Adipocyte (in vitro differentiated cells): ENCODE measurements at regions not wholly inside any gene's neighbourhood (a gene's known extent, or its start where the extent isn't known, plus 50 kb on each side); places are given as distances from the start of the nearest gene placed in this dataset.
"Not testable (repeated sequence)": the region's sequence is repeated elsewhere in the genome, so short reads cannot be mapped to it uniquely, and the experiment has no call there.

Experiments
- DNase-seq: peaks from one replicate; pipeline ENCODE4 v3.0.0-alpha.2; 2015; ENCODE audit warnings: low read depth
- H3K27me3 ChIP-seq: replicated peaks from 2 replicates; pipeline ENCODE4 v1.7.0; 2013; ENCODE audit warnings: mild to moderate bottlenecking, low read length, moderate library complexity; ENCODE audit not compliant: control insufficient read depth, insufficient read depth
- H3K36me3 ChIP-seq: 2 replicates; pipeline ENCODE4 v1.7.0; 2013; ENCODE audit warnings: low read length, mild to moderate bottlenecking, moderate library complexity; ENCODE audit not compliant: control insufficient read depth, insufficient read depth, severe bottlenecking
- H3K4me1 ChIP-seq: 2 replicates; pipeline ENCODE4 v1.7.0; 2013; ENCODE audit warnings: mild to moderate bottlenecking, low read length, moderate library complexity; ENCODE audit not compliant: control insufficient read depth, insufficient read depth
- H3K4me3 ChIP-seq: 2 replicates; pipeline ENCODE4 v1.7.0; 2013; ENCODE audit warnings: mild to moderate bottlenecking, low read length, moderate library complexity
- H3K9ac ChIP-seq: 2 replicates; pipeline ENCODE4 v1.7.0; 2013; ENCODE audit warnings: mild to moderate bottlenecking, low read length, moderate library complexity
- H3K9me3 ChIP-seq: 2 replicates; pipeline ENCODE4 v1.7.0; 2013; ENCODE audit warnings: mild to moderate bottlenecking, low read length, moderate library complexity; ENCODE audit not compliant: control insufficient read depth

DNA sequence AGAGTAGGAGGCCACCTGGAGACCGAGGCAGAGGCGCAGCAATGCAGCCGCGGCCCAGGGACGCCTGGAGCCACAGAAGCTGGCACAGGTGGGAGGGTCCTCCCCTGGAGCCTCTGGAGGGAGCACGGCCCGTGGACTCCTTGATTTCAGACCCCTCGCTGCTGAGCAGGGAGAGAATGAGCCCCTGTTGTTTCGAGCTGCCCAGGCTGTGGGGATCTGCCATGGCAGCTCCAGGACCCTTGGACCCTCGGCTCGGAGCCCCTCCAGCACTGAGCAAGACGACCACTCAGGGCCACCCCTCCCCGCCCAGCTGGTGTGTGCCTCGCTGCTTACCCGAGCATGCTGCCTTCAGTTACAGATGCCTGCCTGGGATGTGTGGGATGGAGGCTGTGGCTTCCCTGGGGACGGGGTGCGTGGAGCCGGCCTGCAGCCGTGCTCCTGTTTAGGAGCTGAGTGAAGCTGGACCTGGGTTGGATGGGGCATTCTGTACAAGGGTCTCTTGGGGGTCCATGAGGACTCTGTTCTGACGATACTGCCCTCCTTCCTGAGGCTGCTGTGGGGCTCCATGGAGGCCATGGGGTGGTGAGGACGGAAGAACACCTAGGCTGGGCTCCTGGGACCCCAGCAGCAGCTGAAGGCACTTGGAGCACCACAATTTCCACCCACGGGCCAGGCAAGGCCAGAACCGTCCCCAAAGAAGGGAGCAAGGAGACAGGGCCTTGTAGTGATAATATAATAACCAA, 115.1 kb upstream of the LPCAT1 start:
- no peaks in the 10 kb centered on the region for H3K36me3 ChIP-seq
- H3K4me3 ChIP-seq = no peak overlapping the region
- no peaks in the 10 kb centered on the region for H3K9me3 ChIP-seq
- peaks cover 19% of the 10 kb centered on the region for H3K27me3 ChIP-seq
- H3K9ac ChIP-seq = no peak overlapping the region
- no peaks in the 10 kb centered on the region for H3K4me1 ChIP-seq
- DNase-seq = no peak

DNA sequence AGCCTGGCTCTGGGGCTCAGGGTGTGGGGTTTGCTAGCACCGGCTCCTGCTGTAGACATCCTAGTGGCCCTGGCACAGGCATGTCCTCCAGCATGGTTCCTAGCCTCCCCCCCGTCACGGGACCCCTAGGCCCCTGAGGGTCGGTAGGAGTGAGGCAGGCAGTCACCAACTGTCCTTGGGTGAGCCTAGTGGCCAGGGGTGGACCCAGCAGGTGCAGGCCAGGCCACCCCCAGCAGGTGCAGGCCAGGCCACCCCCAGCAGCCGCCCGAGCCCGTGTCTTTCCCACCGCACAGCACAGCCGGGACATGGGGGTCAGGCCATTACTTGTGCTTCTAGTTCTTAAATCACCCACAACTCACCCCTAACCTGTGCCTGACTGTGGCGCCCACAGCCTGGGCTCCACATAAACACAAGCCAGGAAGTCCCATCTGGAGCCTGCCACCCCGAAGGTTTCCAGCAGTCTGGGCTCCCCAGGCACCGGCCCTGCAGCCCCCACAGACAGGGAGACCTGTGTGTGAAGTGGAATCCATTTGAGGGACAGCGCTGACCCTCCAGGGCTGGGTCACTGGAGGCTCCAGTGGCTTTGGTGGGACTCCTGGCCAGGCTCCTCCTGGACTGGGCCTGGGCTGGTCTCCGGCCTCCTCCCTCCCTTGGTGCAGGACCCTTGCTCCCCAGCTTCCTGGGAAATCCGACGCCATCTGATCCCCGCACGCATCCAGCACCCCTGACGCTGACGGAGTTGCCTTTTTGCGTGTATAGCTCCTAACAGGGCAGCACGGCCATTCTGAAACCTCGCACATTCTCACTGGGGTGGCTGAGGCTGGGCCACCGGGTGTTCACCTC, 114.1 kb upstream of the LPCAT1 start:
- H3K27me3 ChIP-seq = peaks cover 12% of the 10 kb centered on the region
- no peaks in the 10 kb centered on the region for H3K4me1 ChIP-seq
- no peak overlapping the region for H3K4me3 ChIP-seq
- DNase-seq = no peak
- no peak overlapping the region for H3K9ac ChIP-seq
- H3K36me3 ChIP-seq = no peaks in the 10 kb centered on the region
- H3K9me3 ChIP-seq = no peaks in the 10 kb centered on the region

DNA sequence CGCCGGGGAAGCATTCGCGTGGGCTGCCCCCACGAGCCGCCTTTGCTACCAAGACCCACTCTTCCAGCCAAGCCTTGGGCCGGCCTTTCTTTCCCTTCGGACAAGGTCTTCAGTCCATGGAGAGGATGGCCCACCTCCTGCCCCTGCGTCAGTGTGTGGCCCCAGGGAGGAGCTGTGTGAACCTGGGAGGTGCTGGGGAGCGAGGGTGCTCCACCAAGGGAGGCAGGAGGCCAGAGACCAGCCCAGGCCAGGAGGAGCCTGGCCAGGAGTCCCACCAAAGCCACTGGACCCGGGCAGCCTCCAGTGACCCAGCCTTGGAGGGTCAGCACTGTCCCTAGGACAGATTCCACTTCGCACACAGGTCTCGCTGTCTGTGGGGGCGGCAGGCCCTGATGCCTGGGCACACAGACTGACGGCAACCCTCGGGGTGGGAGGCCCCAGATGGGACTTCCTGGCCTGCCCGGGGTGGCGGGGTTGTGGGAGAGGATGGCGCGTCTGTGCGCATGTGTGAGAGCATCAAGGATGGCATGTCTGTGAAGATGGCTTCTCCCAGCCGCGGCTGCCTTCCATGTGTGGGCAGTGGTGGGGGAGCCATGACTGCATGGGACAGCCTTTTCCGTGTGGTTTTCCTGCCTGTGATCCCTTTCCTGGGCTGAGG, 113.3 kb upstream of the LPCAT1 start:
- H3K4me3 ChIP-seq = no peak overlapping the region
- no peaks in the 10 kb centered on the region for H3K4me1 ChIP-seq

DNA sequence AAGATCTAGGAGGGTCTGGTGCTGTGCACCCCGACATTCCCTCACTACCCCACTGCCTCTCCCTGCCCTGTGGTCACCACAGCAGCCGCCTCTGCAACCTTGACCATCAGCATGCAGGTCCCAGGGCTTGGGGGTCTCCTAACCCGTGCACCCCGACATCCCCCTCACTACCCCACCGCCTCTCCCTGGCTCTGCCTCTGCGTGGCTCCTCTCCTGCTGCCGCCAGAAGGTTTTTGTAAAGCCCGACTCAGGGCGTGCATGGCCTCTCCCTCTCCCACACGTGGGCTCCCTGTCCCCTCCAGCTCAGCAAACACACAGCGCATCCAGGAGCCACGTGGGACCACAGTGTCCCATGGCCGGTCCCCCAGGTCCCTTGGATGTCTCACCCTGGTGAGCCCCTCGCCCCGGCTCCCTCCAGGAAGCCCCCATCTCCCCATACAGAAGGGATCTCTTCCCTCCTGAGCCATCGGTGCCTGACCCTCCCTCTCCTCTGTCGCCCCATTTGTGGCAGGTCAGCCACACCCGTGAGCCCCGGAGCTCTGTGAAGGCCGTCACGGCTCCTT, 112.5 kb upstream of the LPCAT1 start:
- not testable (repeated sequence) for H3K9me3 ChIP-seq, H3K27me3 ChIP-seq, H3K36me3 ChIP-seq, H3K4me1 ChIP-seq, H3K4me3 ChIP-seq, H3K9ac ChIP-seq, DNase-seq

More for the DNA sequence above, 113.3 kb upstream of the LPCAT1 start:
- H3K9me3 ChIP-seq = no peaks in the 10 kb centered on the region
- no peaks in the 10 kb centered on the region for H3K36me3 ChIP-seq
- no peak for DNase-seq
- peaks cover 8% of the 10 kb centered on the region for H3K27me3 ChIP-seq
- no peak overlapping the region for H3K9ac ChIP-seq

DNA sequence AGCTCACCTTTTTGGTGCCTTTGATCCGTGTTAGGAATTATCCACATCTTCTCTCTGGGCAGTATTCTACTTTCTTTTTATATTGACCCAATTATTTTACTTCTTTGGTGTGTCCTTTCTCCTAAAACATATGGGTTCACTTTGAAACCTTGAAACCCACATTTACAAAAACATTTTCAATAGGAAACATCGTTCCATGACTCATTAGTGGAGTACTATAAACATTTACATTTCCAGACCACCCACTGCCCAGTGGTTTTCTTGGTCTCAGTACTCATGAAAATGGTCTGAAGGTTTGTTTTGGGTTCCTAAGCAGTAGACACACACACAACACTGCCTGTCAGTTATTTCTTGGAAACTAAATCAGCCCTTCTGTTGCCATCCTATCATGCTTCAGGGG, 111.7 kb upstream of the LPCAT1 start:
- not testable (repeated sequence) for H3K9me3 ChIP-seq, H3K9ac ChIP-seq, H3K27me3 ChIP-seq, H3K36me3 ChIP-seq, H3K4me3 ChIP-seq, DNase-seq, H3K4me1 ChIP-seq

DNA sequence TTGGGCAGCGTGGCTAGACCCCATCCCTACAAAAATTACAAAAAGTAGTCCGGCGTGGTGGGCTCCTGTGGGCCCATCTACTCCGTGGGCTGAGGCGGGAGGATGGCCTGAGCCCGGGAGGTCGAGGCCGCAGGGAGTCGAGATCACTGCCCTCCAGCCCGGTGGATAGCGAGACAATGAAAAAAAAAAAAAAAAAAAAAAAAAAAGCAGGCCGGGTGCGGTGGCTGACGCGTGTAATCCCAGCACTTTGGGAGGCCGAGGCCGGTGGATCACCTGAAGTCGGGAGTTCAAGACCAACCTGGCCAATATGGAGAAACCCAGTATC, 110.5 kb upstream of the LPCAT1 start:
- peak overlapping the region; percentile 93 for H3K4me3 ChIP-seq
- no peak for DNase-seq
- no peaks in the 10 kb centered on the region for H3K9me3 ChIP-seq
- no peaks in the 10 kb centered on the region for H3K4me1 ChIP-seq
- H3K27me3 ChIP-seq = peaks cover 6% of the 10 kb centered on the region
- no peaks in the 10 kb centered on the region for H3K36me3 ChIP-seq
- peak overlapping the region; percentile 90 for H3K9ac ChIP-seq

DNA sequence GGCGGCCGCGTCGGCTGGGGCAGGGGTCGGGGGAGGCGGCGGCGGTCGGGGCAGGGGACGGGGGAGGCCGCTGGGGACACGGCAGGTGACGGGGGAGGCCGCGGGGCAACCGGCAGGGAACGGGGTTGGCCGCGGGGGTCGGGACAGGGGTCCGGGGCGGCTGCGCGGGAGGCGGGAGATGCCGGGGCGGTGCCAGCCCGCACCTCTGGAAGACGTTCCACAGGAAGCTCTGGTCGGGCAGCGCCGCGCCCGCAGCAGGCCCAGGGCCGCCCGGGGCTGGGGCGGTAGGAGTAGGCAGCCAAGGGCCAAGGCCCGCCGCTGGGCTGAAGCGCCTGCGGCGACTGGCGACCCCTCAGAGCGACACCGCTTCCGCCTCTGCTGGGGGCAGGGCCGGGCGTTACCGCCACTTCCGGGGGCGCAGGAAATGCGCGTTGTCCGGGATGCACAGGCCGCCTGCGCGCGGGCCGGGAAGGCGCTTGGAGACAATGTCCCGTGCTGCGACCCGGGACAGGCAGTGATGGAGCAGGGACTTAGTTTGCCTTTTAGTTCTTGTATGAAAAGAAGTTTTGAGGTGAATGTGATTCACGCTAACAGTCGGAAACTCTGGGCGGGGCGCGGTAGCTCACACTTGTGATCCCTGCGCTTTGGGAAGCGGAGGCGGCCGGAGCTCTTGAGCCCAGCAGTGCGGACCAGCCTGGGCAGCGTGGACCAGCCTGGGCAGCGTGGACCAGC, 110.0 kb upstream of the LPCAT1 start:
- H3K9me3 ChIP-seq = no peaks in the 10 kb centered on the region
- H3K4me1 ChIP-seq = no peaks in the 10 kb centered on the region
- peak overlapping the region; percentile 93 for H3K4me3 ChIP-seq
- peak; percentile 67 for DNase-seq
- H3K27me3 ChIP-seq = peaks cover 4% of the 10 kb centered on the region
- H3K36me3 ChIP-seq = no peaks in the 10 kb centered on the region
- H3K9ac ChIP-seq = peak overlapping the region; percentile 90

DNA sequence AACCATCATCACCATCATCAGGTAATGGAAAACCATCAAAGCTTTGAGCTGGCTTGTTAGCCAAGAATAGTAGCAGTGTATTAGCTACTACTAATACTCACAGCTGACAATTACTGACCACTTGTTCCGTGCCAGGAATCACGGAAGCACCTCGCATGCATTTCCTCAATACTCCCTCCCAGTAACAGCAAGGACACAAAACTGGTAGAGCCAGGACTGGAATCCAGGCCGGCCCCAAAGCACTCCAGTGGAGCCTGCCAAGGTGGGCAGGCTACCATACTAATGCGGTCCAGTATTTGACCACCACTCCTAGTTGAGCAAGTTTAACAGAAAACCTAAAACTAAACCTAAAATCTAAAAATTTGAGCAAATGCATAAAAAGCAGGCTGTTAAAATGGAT, 107.2 kb upstream of the LPCAT1 start:
- not testable (repeated sequence) for H3K4me1 ChIP-seq, H3K36me3 ChIP-seq, H3K4me3 ChIP-seq, H3K9me3 ChIP-seq, H3K9ac ChIP-seq, DNase-seq, H3K27me3 ChIP-seq

DNA sequence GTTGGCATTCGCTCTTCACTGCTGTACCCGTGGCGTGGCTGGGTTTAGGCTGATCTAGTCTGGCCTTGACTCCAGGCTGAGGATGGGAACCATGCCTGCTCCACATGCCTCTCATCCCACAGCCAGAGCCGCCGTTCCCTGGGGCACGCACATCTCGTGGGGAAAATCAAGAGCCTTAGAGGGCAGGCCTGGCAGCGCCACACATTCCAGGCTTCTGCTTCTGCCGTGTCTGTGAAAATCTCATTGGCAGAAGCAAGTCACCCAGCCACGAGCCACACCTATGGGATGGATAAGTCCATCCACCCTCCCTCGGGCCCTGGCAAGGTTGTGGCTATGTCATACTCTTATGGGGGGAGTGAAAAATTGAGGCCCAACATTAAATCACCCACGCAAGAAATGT, 102.6 kb upstream of the LPCAT1 start:
- not testable (repeated sequence) for H3K9ac ChIP-seq, H3K4me1 ChIP-seq, H3K4me3 ChIP-seq, DNase-seq, H3K9me3 ChIP-seq, H3K27me3 ChIP-seq
- peaks cover 20% of the 10 kb centered on the region for H3K36me3 ChIP-seq

DNA sequence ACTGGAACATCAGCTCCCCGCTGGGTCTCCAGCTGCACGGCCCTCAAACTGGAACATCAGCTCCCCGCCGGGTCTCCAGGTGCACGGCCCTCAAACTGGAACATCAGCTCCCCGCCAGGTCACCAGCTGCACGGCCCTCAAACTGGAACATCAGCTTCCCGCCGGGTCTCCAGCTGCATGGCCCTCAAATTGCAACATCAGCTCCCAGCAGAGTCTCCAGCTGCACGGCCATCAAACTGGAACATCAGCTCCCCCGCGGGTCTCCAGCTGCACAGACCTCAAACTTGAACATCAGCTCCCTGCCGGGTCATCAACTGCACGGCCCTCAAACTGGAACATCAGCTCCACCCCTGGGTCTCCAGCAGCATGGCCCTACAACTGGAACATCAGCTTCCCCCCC, 95.8 kb upstream of the LPCAT1 start:
- not testable (repeated sequence) for H3K4me3 ChIP-seq, H3K4me1 ChIP-seq, H3K9ac ChIP-seq, DNase-seq, H3K27me3 ChIP-seq, H3K9me3 ChIP-seq
- H3K36me3 ChIP-seq = peaks cover 21% of the 10 kb centered on the region
